ENCODE measurements at regions not wholly inside any gene's neighbourhood (a gene's known extent, or its start where the extent isn't known, plus 50 kb on each side); places are given as distances from the start of the nearest gene placed in this dataset.

DNA sequence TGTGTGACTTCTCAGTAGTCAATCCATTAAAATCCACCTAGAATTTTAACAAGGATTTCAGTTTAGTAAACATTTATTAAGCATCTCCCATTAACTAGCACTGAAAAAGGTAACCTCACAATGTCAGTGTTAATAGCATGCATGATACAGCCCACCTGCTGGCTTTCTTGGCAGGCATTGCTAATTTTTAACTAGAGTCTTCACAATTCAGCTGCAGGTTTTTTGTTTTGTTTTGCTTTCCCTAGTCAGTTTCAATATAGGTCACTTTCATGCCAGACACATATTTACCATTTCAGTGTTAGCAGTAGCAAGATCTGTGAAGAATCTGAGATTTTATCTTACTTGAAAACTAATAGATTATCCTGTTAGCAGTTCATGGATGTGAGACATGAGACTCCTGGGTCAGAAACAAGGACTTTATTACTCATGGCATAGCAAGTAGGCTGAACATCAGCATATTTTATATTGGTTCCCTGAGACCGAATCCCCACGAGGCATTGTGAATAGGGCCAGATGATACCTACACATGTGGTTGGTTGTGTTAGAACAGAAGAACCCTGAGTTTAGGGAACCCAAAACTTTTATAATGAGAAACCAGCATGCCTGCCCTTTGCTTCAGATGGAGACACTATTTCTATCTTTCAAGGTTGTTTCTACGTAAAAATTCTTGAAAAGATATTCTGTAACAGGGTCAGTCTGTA, 198.0 kb upstream of the HTR2A start:
- TF ChIP-seq, protein P1, sequence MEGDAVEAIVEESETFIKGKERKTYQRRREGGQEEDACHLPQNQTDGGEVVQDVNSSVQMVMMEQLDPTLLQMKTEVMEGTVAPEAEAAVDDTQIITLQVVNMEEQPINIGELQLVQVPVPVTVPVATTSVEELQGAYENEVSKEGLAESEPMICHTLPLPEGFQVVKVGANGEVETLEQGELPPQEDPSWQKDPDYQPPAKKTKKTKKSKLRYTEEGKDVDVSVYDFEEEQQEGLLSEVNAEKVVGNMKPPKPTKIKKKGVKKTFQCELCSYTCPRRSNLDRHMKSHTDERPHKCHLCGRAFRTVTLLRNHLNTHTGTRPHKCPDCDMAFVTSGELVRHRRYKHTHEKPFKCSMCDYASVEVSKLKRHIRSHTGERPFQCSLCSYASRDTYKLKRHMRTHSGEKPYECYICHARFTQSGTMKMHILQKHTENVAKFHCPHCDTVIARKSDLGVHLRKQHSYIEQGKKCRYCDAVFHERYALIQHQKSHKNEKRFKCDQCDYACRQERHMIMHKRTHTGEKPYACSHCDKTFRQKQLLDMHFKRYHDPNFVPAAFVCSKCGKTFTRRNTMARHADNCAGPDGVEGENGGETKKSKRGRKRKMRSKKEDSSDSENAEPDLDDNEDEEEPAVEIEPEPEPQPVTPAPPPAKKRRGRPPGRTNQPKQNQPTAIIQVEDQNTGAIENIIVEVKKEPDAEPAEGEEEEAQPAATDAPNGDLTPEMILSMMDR (IDR thresholded peaks at IDR 0.05): no peak
- TF ChIP-seq POLR2A (IDR thresholded peaks at IDR 0.05): no peak

All from adrenal gland (tissue), 5 donors.